ENCODE measurements at regions not wholly inside any gene's neighbourhood (a gene's known extent, or its start where the extent isn't known, plus 50 kb on each side); places are given as distances from the start of the nearest gene placed in this dataset.

GRCh38 chr20:23232679-23233308, 117.8 kb upstream of the NXT1 start:
- no peak overlapping the region for H3K27ac Mint-ChIP-seq (ENCODE audit: unreplicated experiment)
- H3K36me3 Mint-ChIP-seq (ENCODE audit: unreplicated experiment) = no peaks in the 10 kb centered on the region
- no peak for DNase-seq
- H3K4me3 Mint-ChIP-seq (ENCODE audit: unreplicated experiment) = no peak overlapping the region
- TF ChIP-seq CTCF (IDR thresholded peaks at IDR 0.05; ENCODE audit: partially characterized antibody, unreplicated experiment) = no peak
- H3K9me3 Mint-ChIP-seq (ENCODE audit: unreplicated experiment) = peaks cover 4% of the 10 kb centered on the region
- H3K4me1 Mint-ChIP-seq (ENCODE audit: low read depth, unreplicated experiment) = no peaks in the 10 kb centered on the region
- peaks cover 4% of the 10 kb centered on the region for H3K27me3 Mint-ChIP-seq (ENCODE audit: unreplicated experiment)

- no peak for TF ChIP-seq CTCF (IDR thresholded peaks at IDR 0.05; ENCODE audit: partially characterized antibody, unreplicated experiment)
- Mint-ChIP-seq H3K4me3 (ENCODE audit: unreplicated experiment) (no peak overlapping the region), H3K9me3 (ENCODE audit: unreplicated experiment) (peaks cover 4% of the 10 kb centered on the region), H3K36me3 (ENCODE audit: unreplicated experiment) (no peaks in the 10 kb centered on the region), H3K27ac (ENCODE audit: unreplicated experiment) (no peak overlapping the region), H3K4me1 (ENCODE audit: low read depth, unreplicated experiment) (no peaks in the 10 kb centered on the region), H3K27me3 (ENCODE audit: unreplicated experiment) (peaks cover 4% of the 10 kb centered on the region)
- no peak for DNase-seq
These were observed 118.4 kb upstream of the NXT1 start for GRCh38 chr20:23232219-23232581.

GRCh38 chr20:23231561-23232218, 118.9 kb upstream of the NXT1 start:
- no peak for TF ChIP-seq CTCF (IDR thresholded peaks at IDR 0.05; ENCODE audit: partially characterized antibody, unreplicated experiment)
- H3K4me3 Mint-ChIP-seq (ENCODE audit: unreplicated experiment) = no peak overlapping the region
- H3K4me1 Mint-ChIP-seq (ENCODE audit: low read depth, unreplicated experiment) = no peaks in the 10 kb centered on the region
- DNase-seq = no peak
- H3K27me3 Mint-ChIP-seq (ENCODE audit: unreplicated experiment) = peaks cover 4% of the 10 kb centered on the region
- H3K9me3 Mint-ChIP-seq (ENCODE audit: unreplicated experiment) = peaks cover 4% of the 10 kb centered on the region
- H3K36me3 Mint-ChIP-seq (ENCODE audit: unreplicated experiment) = no peaks in the 10 kb centered on the region
- no peak overlapping the region for H3K27ac Mint-ChIP-seq (ENCODE audit: unreplicated experiment)

GRCh38 chr20:23230766-23231385, 119.7 kb upstream of the NXT1 start:
- H3K9me3 Mint-ChIP-seq (ENCODE audit: unreplicated experiment) = peaks cover 4% of the 10 kb centered on the region
- H3K4me3 Mint-ChIP-seq (ENCODE audit: unreplicated experiment) = no peak overlapping the region
- peaks cover 4% of the 10 kb centered on the region for H3K27me3 Mint-ChIP-seq (ENCODE audit: unreplicated experiment)
- DNase-seq = no peak
- H3K4me1 Mint-ChIP-seq (ENCODE audit: low read depth, unreplicated experiment) = no peaks in the 10 kb centered on the region
- no peak overlapping the region for H3K27ac Mint-ChIP-seq (ENCODE audit: unreplicated experiment)
- TF ChIP-seq CTCF (IDR thresholded peaks at IDR 0.05; ENCODE audit: partially characterized antibody, unreplicated experiment) = no peak
- no peaks in the 10 kb centered on the region for H3K36me3 Mint-ChIP-seq (ENCODE audit: unreplicated experiment)

GRCh38 chr20:23229989-23230388, 120.6 kb upstream of the NXT1 start:
- no peaks in the 10 kb centered on the region for H3K4me1 Mint-ChIP-seq (ENCODE audit: low read depth, unreplicated experiment)
- H3K4me3 Mint-ChIP-seq (ENCODE audit: unreplicated experiment) = no peak overlapping the region
- no peak for TF ChIP-seq CTCF (IDR thresholded peaks at IDR 0.05; ENCODE audit: partially characterized antibody, unreplicated experiment)
- peaks cover 5% of the 10 kb centered on the region for H3K27me3 Mint-ChIP-seq (ENCODE audit: unreplicated experiment)
- H3K27ac Mint-ChIP-seq (ENCODE audit: unreplicated experiment) = no peak overlapping the region
- peaks cover 5% of the 10 kb centered on the region for H3K9me3 Mint-ChIP-seq (ENCODE audit: unreplicated experiment)
- no peaks in the 10 kb centered on the region for H3K36me3 Mint-ChIP-seq (ENCODE audit: unreplicated experiment)
- no peak for DNase-seq

Data from glutamatergic neuron (in vitro differentiated cells).